K562 (cell line): ENCODE measurements at regions not wholly inside any gene's neighbourhood (a gene's known extent, or its start where the extent isn't known, plus 50 kb on each side); places are given as distances from the start of the nearest gene placed in this dataset.

Experiments used
- E2F6 ChIP-seq, 2 experiments: IDR thresholded peaks; 2 replicates each; pipeline ENCODE4 v1.6.1; 2011; ENCODE audit warnings: borderline replicate concordance in 1 of 2, control low read depth in 1 of 2, low read depth in 1 of 2, low read length in 1 of 2, mild to moderate bottlenecking in 1 of 2, mixed read lengths in 1 of 2, moderate library complexity in 1 of 2; ENCODE audit not compliant: insufficient read depth in 1 of 2, insufficient read length in 1 of 2, poor library complexity in 1 of 2, severe bottlenecking in 1 of 2; ENCODE audit errors: extremely low read depth in 1 of 2
- FUS ChIP-seq: fragments of 200-400 bp; formaldehyde crosslinking; optimal IDR thresholded peaks from 2 replicates; pipeline ENCODE3; 2017; ENCODE audit warnings: low read depth, low read length
- ZBTB33 ChIP-seq: sonication (generic); formaldehyde crosslinking; IDR thresholded peaks from 2 replicates; pipeline ENCODE4 v1.8.1; 2023; ENCODE audit warnings: mild to moderate bottlenecking, missing genetic modification reagents

GRCh38 chr16:85184404-85184803 is 72.1 kb upstream of the CIBAR2 start:
- TF ChIP-seq ZBTB33 (no peak), FUS (no peak), E2F6 (IDR thresholded peaks at IDR 0.05; ENCODE audit: borderline replicate concordance in 1 of 2, extremely low read depth in 1 of 2, insufficient read depth in 1 of 2, insufficient read length in 1 of 2, low read depth in 1 of 2, low read length in 1 of 2, poor library complexity in 1 of 2, severe bottlenecking in 1 of 2) (no peak)
